WTC11 (cell line): ENCODE measurements at regions not wholly inside any gene's neighbourhood (a gene's known extent, or its start where the extent isn't known, plus 50 kb on each side); places are given as distances from the start of the nearest gene placed in this dataset.
A peak's percentile ranks its signal among the peaks of the same experiment; 100 is the strongest.

Experiments used
- ATAC-seq: fragments of 200-7000 bp; cut with Tn5 transposase; 2 replicates; pipeline ENCODE4 v1.10.0; 2021; ENCODE audit warnings: mild to moderate bottlenecking, moderate library complexity
- CTCF ChIA-PET: fragments of 300-600 bp; sonication (Branson Sonifier 250); formaldehyde crosslinking; loops from one replicate; lab custom pipeline; 2021; ENCODE audit warnings: antibody characterized with exemption; lab: Charles Lee
- POLR2A ChIA-PET: fragments of 350-600 bp; sonication (Branson Sonifier 250); formaldehyde crosslinking; loops from one replicate; lab custom pipeline; 2021; ENCODE audit warnings: antibody characterized with exemption; lab: Charles Lee
- DNase-seq: peaks from one replicate; pipeline ENCODE4 v3.0.0; 2021; ENCODE audit warnings: low spot score
- H3K27ac Mint-ChIP-seq: 2 replicates; pipeline ENCODE4 v1.8.0; 2021; ENCODE audit warnings: mixed read lengths
- H3K27me3 Mint-ChIP-seq: 2 replicates; pipeline ENCODE4 v1.8.0; 2021; ENCODE audit warnings: low read depth, mild to moderate bottlenecking, moderate library complexity, mixed read lengths
- H3K36me3 Mint-ChIP-seq: 2 replicates; pipeline ENCODE4 v1.8.0; 2021; ENCODE audit warnings: mixed read lengths
- H3K4me1 Mint-ChIP-seq: 2 replicates; pipeline ENCODE4 v1.8.0; 2022; ENCODE audit warnings: mixed read lengths
- H3K4me3 Mint-ChIP-seq: 2 replicates; pipeline ENCODE4 v1.8.0; 2021; ENCODE audit warnings: mild to moderate bottlenecking, moderate library complexity, mixed read lengths
- H3K9me3 Mint-ChIP-seq: 2 replicates; pipeline ENCODE4 v1.8.0; 2021; ENCODE audit warnings: mixed read lengths
- ATF1 ChIP-seq: sonication (generic); formaldehyde crosslinking; IDR thresholded peaks from 2 replicates; pipeline ENCODE4 v1.8.1; 2023; ENCODE audit warnings: mild to moderate bottlenecking, moderate library complexity, missing genetic modification reagents
- CBFB ChIP-seq: sonication (generic); formaldehyde crosslinking; IDR thresholded peaks from 2 replicates; pipeline ENCODE4 v1.8.1; 2022; ENCODE audit warnings: mild to moderate bottlenecking, low read depth, missing genetic modification reagents
- CREB1 ChIP-seq: sonication (generic); formaldehyde crosslinking; IDR thresholded peaks from 2 replicates; pipeline ENCODE4 v1.8.0; 2023; ENCODE audit warnings: mild to moderate bottlenecking, missing genetic modification reagents
- CREM ChIP-seq: sonication (generic); formaldehyde crosslinking; IDR thresholded peaks from 2 replicates; pipeline ENCODE4 v1.8.1; 2022; ENCODE audit warnings: mild to moderate bottlenecking, missing genetic modification reagents, moderate library complexity
- ETV6 ChIP-seq: sonication (generic); formaldehyde crosslinking; IDR thresholded peaks from 2 replicates; pipeline ENCODE4 v1.8.1; 2022; ENCODE audit warnings: mild to moderate bottlenecking, missing genetic modification reagents
- GABPB1 ChIP-seq: sonication (generic); formaldehyde crosslinking; IDR thresholded peaks from 2 replicates; pipeline ENCODE4 v1.8.1; 2023; ENCODE audit warnings: mild to moderate bottlenecking, missing genetic modification reagents
- KAT7 ChIP-seq: sonication (generic); formaldehyde crosslinking; IDR thresholded peaks from 2 replicates; pipeline ENCODE4 v1.8.1; 2023; ENCODE audit warnings: missing genetic modification reagents, mild to moderate bottlenecking, borderline replicate concordance
- NFATC4 ChIP-seq: fragments of 250-450 bp; sonication (Bioruptor Pico); IDR thresholded peaks from 2 replicates; pipeline ENCODE4 v1.9.0; 2021; ENCODE audit warnings: mild to moderate bottlenecking
- OVOL2 ChIP-seq: fragments of 250-450 bp; sonication (Bioruptor Pico); IDR thresholded peaks from 2 replicates; pipeline ENCODE4 v1.9.0; 2021; ENCODE audit warnings: mild to moderate bottlenecking, borderline replicate concordance
- TCF7 ChIP-seq: sonication (generic); formaldehyde crosslinking; IDR thresholded peaks from 2 replicates; pipeline ENCODE4 v1.8.0; 2022; ENCODE audit warnings: mild to moderate bottlenecking, low read depth, missing genetic modification reagents, moderate library complexity
- ZNF138 ChIP-seq: sonication (generic); formaldehyde crosslinking; conservative IDR thresholded peaks from 2 replicates; pipeline ENCODE4 v1.8.1; 2022; ENCODE audit warnings: mild to moderate bottlenecking, moderate library complexity, missing genetic modification reagents
- ZNF219 ChIP-seq: sonication (generic); formaldehyde crosslinking; IDR thresholded peaks from 2 replicates; pipeline ENCODE4 v1.8.0; 2023; ENCODE audit warnings: missing genetic modification reagents, mild to moderate bottlenecking, borderline replicate concordance
- ZNF232 ChIP-seq: sonication (generic); formaldehyde crosslinking; IDR thresholded peaks from 2 replicates; pipeline ENCODE4 v1.8.0; 2022; ENCODE audit warnings: mild to moderate bottlenecking, missing genetic modification reagents
- ZNF416 ChIP-seq: fragments of 250-450 bp; sonication (Bioruptor Pico); IDR thresholded peaks from 2 replicates; pipeline ENCODE4 v1.9.0; 2021; ENCODE audit warnings: mild to moderate bottlenecking, inconsistent platforms
- ZNF423 ChIP-seq: fragments of 250-450 bp; sonication (Bioruptor Pico); IDR thresholded peaks from 2 replicates; pipeline ENCODE4 v2.1.2; 2022; ENCODE audit warnings: mild to moderate bottlenecking, moderate library complexity
- TF ChIP-seq, protein P1 (sequence below): fragments of 250-450 bp; sonication (Bioruptor Pico); conservative IDR thresholded peaks from 2 replicates; pipeline ENCODE4 v1.9.0; 2021; ENCODE audit warnings: mild to moderate bottlenecking
- TF ChIP-seq, protein P2 (sequence below): fragments of 250-450 bp; sonication (Bioruptor Pico); IDR thresholded peaks from 2 replicates; pipeline ENCODE4 v1.9.0; 2021; ENCODE audit warnings: mild to moderate bottlenecking
- TF ChIP-seq, protein P3 (sequence below): sonication (generic); formaldehyde crosslinking; conservative IDR thresholded peaks from 2 replicates; pipeline ENCODE4 v1.8.1; 2023; ENCODE audit warnings: mild to moderate bottlenecking, low read depth, missing genetic modification reagents, moderate library complexity
- TF ChIP-seq, protein P4 (sequence below): sonication (generic); formaldehyde crosslinking; IDR thresholded peaks from 2 replicates; pipeline ENCODE4 v1.8.1; 2022; ENCODE audit warnings: low read depth, mild to moderate bottlenecking, moderate library complexity, missing genetic modification reagents, borderline replicate concordance
- TF ChIP-seq, protein P5 (sequence below): fragments of 250-450 bp; sonication (Bioruptor Pico); IDR thresholded peaks from 2 replicates; pipeline ENCODE4 v1.9.0; 2021; ENCODE audit warnings: moderate library complexity, mild to moderate bottlenecking, inconsistent platforms, borderline replicate concordance

DNA sequence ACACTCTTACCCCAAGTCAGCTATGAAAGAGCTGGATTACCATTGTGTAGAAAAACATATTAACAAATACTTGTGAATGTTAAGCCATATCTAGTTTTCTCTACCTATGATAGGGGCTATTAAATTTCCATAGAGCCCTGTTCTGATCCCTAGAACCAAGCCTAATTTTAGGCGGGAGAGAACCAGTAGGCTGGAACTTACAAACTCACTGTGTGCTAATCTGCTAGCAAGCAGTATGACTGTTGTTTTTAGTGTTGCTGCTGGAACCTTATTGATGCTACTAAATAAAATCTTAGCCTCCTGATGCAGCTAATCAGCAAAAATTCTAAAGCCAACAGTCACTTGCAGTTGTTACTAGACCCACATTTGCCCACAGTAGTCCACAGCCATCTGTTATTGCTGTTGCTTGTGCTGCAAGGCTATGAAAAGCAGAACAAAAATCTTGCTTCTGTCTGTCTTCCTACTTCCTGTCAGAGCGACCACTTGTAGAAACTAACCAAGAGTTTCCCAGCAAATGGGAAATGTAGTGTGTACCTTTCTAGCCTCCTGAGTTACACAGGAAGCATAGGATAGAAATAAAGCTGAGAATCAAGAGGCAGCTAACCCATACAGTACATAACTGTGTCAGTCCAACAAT lies 368.4 kb downstream of the ARL4A start:
- ATAC-seq (no peak), DNase-seq (no peak)
- H3K36me3 Mint-ChIP-seq: no peaks in the 10 kb centered on the region
- no peaks in the 10 kb centered on the region for H3K9me3 Mint-ChIP-seq
- CTCF ChIA-PET: no interaction called here
- no peaks in the 10 kb centered on the region for H3K27me3 Mint-ChIP-seq
- no peak overlapping the region for H3K4me3 Mint-ChIP-seq
- POLR2A ChIA-PET: no interaction called here
- H3K27ac Mint-ChIP-seq: 0 out of 2 replicates have a peak overlapping the region, but pooled peaks have one; percentile 28
- H3K4me1 Mint-ChIP-seq: peaks cover 3% of the 10 kb centered on the region; the same call in 1 of the 2 replicates
- TF ChIP-seq ETV6 (CRISPR knock-in tag) (no peak), CREM (CRISPR knock-in tag) (no peak), KAT7 (CRISPR knock-in tag) (no peak), ZNF423 (CRISPR knock-in tag) (no peak), CBFB (no peak), ZNF219 (no peak), NFATC4 (CRISPR knock-in tag) (no peak), ZNF138 (CRISPR knock-in tag) (no peak)
- TF ChIP-seq, protein P1, sequence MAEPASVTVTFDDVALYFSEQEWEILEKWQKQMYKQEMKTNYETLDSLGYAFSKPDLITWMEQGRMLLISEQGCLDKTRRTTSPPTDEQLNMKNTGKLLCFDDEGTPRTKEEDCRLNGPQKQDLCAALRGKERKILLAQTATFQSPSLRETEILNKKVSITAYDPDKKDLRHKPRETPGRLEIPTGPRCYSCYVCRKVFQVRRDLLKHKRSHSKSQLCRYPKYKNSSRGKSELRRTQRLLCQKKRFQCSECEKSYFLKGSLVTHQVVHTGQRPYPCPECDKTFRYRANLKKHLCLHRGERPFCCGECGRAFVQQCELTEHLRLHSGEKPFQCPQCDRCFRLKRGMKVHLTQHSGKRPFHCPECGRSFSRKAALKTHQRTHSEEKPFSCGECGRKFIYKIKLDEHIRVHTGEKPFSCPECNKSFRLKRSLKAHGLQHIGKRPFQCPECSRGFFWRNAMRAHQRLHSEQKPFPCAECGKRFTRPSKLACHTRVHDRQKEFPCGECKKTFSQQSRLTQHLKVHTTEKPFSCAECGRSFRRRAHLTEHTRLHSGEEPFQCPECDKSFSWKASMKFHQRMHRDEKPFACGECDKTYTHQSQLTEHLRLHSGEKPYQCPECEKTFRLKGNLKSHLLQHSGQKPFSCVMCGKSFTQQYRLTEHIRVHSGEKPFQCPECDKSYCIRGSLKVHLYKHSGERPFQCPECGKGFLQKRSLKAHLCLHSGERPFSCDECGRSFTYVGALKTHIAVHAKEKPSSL (CRISPR knock-in tag): no peak
- TF ChIP-seq, protein P2, sequence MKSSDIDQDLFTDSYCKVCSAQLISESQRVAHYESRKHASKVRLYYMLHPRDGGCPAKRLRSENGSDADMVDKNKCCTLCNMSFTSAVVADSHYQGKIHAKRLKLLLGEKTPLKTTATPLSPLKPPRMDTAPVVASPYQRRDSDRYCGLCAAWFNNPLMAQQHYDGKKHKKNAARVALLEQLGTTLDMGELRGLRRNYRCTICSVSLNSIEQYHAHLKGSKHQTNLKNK (CRISPR knock-in tag): no peak
- TF ChIP-seq, protein P3, sequence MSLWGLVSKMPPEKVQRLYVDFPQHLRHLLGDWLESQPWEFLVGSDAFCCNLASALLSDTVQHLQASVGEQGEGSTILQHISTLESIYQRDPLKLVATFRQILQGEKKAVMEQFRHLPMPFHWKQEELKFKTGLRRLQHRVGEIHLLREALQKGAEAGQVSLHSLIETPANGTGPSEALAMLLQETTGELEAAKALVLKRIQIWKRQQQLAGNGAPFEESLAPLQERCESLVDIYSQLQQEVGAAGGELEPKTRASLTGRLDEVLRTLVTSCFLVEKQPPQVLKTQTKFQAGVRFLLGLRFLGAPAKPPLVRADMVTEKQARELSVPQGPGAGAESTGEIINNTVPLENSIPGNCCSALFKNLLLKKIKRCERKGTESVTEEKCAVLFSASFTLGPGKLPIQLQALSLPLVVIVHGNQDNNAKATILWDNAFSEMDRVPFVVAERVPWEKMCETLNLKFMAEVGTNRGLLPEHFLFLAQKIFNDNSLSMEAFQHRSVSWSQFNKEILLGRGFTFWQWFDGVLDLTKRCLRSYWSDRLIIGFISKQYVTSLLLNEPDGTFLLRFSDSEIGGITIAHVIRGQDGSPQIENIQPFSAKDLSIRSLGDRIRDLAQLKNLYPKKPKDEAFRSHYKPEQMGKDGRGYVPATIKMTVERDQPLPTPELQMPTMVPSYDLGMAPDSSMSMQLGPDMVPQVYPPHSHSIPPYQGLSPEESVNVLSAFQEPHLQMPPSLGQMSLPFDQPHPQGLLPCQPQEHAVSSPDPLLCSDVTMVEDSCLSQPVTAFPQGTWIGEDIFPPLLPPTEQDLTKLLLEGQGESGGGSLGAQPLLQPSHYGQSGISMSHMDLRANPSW (CRISPR knock-in tag): no peak
- TF ChIP-seq, protein P4, sequence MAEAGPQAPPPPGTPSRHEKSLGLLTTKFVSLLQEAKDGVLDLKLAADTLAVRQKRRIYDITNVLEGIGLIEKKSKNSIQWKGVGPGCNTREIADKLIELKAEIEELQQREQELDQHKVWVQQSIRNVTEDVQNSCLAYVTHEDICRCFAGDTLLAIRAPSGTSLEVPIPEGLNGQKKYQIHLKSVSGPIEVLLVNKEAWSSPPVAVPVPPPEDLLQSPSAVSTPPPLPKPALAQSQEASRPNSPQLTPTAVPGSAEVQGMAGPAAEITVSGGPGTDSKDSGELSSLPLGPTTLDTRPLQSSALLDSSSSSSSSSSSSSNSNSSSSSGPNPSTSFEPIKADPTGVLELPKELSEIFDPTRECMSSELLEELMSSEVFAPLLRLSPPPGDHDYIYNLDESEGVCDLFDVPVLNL: no peak

DNA sequence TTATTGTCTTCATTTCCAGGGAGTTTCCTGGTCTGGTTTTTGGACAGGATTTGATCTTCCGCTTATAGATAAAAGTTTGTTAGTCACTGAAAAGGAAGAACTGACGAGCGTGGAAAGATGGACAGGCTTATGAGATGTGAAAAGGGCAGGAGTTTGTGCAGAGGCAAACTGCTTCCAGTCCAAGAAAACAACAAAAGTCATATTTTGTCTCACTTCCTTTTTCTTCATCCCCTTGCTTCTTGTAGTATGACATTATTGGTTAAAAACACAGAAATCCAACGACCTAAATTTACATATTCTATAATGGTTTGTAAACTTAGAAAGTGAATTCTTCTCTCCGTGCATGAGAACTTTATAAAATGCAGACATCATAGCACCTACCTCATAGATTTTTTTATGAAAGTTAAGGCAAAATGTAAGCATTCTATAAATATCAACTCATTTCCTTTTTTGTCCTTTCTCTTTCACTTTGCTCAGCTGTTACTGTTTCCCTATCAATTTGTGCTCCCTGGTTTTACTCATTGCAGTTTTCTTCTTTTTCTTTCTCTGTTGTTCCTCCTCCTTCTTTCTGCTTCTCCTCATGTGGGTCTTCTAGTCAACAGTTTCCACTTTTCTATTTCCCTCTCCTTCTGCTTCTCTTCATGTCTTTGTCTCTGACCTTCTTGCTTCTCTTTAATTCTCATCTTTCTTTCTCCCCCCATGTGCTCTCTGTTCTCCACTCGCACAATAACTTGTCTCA lies 370.2 kb downstream of the ARL4A start:
- H3K4me1 Mint-ChIP-seq: peaks cover 10% of the 10 kb centered on the region
- ATAC-seq: no peak
- DNase-seq: no peak
- no peaks in the 10 kb centered on the region for H3K9me3 Mint-ChIP-seq
- H3K4me3 Mint-ChIP-seq: no peak overlapping the region
- H3K27ac Mint-ChIP-seq: no peak overlapping the region
- ChIA-PET CTCF (no interaction called here), POLR2A (interaction anchor here (0.5 kb wide), 1 partner anchor 169 kb away, joined by 5 read pairs; no protein-coding TSS in a partner anchor)
- no peaks in the 10 kb centered on the region for H3K27me3 Mint-ChIP-seq
- no peaks in the 10 kb centered on the region for H3K36me3 Mint-ChIP-seq
- no peak for TF ChIP-seq GABPB1
- no peak for TF ChIP-seq ZNF232 (CRISPR knock-in tag)
- TF ChIP-seq, protein P5, sequence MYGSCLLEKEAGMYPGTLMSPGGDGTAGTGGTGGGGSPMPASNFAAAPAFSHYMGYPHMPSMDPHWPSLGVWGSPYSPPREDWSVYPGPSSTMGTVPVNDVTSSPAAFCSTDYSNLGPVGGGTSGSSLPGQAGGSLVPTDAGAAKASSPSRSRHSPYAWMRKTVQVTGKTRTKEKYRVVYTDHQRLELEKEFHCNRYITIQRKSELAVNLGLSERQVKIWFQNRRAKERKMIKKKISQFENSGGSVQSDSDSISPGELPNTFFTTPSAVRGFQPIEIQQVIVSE (CRISPR knock-in tag): no peak
- TF ChIP-seq OVOL2: no peak
- TF ChIP-seq, protein P1 (CRISPR knock-in tag): no peak
- TF ChIP-seq TCF7 (CRISPR knock-in tag): no peak
- TF ChIP-seq ATF1 (CRISPR knock-in tag): no peak
- no peak for TF ChIP-seq ZNF416 (CRISPR knock-in tag)
- TF ChIP-seq CREB1 (CRISPR knock-in tag): no peak
